ENCODE measurements at regions not wholly inside any gene's neighbourhood (a gene's known extent, or its start where the extent isn't known, plus 50 kb on each side); places are given as distances from the start of the nearest gene placed in this dataset.

- Histone ChIP-seq H3K27me3 (no peaks in the 10 kb centered on the region), H3K27ac (no peak overlapping the region), H3K36me3 (no peaks in the 10 kb centered on the region), H3K9me3 (no peaks in the 10 kb centered on the region), H3K4me1 (peaks cover 0 to 18% (median 0%) of the 10 kb centered on the region in 4 donors), H3K4me3 (no peak overlapping the region)
- 52 to 57% methylated on average over 5 of the region's 5 CpGs for WGBS, 2 donors
- no peak for DNase-seq (ENCODE audit: low spot score in 2 of 2)
- TF ChIP-seq EP300 (IDR thresholded peaks at IDR 0.05) (no peak), POLR2A (IDR thresholded peaks at IDR 0.05) (no peak)
- TF ChIP-seq, protein P1, sequence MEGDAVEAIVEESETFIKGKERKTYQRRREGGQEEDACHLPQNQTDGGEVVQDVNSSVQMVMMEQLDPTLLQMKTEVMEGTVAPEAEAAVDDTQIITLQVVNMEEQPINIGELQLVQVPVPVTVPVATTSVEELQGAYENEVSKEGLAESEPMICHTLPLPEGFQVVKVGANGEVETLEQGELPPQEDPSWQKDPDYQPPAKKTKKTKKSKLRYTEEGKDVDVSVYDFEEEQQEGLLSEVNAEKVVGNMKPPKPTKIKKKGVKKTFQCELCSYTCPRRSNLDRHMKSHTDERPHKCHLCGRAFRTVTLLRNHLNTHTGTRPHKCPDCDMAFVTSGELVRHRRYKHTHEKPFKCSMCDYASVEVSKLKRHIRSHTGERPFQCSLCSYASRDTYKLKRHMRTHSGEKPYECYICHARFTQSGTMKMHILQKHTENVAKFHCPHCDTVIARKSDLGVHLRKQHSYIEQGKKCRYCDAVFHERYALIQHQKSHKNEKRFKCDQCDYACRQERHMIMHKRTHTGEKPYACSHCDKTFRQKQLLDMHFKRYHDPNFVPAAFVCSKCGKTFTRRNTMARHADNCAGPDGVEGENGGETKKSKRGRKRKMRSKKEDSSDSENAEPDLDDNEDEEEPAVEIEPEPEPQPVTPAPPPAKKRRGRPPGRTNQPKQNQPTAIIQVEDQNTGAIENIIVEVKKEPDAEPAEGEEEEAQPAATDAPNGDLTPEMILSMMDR (IDR thresholded peaks at IDR 0.05), result no peak
These were observed 318.7 kb downstream of the SOX4 start for GRCh38 chr6:21912151-21912832.

DNA sequence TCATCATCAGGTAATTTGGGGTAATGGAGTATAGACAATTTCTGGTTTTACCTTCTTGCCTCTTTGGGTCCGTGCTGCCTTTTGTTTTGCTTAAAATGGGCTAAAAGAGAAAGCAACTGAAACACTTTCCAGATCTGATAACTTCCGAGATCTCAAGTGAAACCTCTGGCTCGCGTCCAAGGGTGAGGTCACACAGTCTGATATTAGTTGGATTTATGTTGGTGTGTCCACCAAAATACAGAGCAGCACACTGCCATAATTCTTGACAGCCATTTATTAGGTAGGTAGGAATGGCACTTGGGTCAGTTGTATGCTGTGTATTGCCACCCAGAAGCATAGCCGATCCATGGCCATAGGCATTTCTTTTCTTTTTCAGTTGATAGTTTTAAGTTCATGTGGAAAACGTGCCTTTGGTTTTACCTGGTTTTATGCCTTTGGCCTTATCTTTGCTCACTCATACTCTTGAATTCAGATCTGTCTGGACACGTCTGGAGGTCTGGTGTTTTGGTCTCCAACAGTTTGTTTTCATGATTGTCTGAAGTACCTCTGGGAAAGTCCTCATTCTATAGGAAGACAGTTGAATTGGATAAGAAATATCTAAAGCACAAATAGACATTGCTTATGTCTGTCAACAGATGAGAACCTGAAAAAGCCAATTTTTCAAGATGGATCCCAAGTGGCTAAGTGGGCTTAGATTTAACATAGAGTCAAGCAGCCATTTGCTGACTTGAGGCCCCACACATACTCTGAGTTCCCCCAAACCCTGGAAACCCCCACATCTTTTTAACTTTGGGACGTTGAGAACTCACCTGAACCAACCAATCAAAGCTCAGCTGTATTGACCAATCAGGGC, 320.8 kb downstream of the SOX4 start:
- no peaks in the 10 kb centered on the region for H3K9me3 ChIP-seq
- peak; percentile 45 to 71 for DNase-seq (ENCODE audit: low spot score in 2 of 2)
- no peak overlapping the region for H3K4me3 ChIP-seq
- H3K27ac ChIP-seq, result no peak overlapping the region
- H3K27me3 ChIP-seq, result no peaks in the 10 kb centered on the region
- peaks cover 0 to 18% (median 0%) of the 10 kb centered on the region in 4 donors for H3K4me1 ChIP-seq
- H3K36me3 ChIP-seq, result no peaks in the 10 kb centered on the region
- TF ChIP-seq EP300 (IDR thresholded peaks at IDR 0.05), result no peak
- TF ChIP-seq POLR2A (IDR thresholded peaks at IDR 0.05), result no peak
- TF ChIP-seq, protein P1 (IDR thresholded peaks at IDR 0.05), result no peak
- 40 to 46% methylated on average over 8 of the region's 8 CpGs for WGBS, 2 donors

GRCh38 chr6:21915707-21916260, 322.2 kb downstream of the SOX4 start:
- Histone ChIP-seq H3K4me3 (peak overlapping the region in 2 of 4 donors; percentile 2 to 28), H3K27me3 (no peaks in the 10 kb centered on the region), H3K4me1 (peaks cover 0 to 18% (median 0%) of the 10 kb centered on the region in 4 donors), H3K27ac (peak overlapping the region in 3 of 4 donors; percentile 3 to 56 (median 54)), H3K36me3 (no peaks in the 10 kb centered on the region), H3K9me3 (no peaks in the 10 kb centered on the region)
- no peak for DNase-seq (ENCODE audit: low spot score in 2 of 2)
- TF ChIP-seq EP300 (IDR thresholded peaks at IDR 0.05) (no peak), POLR2A (IDR thresholded peaks at IDR 0.05) (no peak)
- TF ChIP-seq, protein P1 (IDR thresholded peaks at IDR 0.05), result no peak
- WGBS, 2 donors, result 33 to 48% methylated on average over 1 of the region's 1 CpG

DNA sequence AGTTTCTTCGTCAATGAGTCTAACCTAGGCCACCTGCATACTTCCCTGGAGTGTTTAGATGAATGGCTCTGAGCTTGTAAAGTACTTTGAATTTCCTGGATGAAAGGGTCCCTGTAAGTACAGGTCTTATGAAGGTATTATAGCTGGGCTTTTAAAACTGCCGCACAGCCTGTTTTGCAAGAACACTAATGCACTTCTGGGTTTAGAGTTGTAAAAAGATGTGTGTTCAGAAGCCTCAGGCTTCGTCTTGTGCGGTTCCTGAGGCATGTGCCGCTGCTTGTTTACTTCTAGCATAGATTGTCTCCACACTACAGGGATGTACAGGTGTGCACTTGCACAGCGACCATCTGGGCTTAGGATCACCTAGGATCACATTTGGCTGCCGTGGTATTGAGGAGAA, 324.5 kb downstream of the SOX4 start:
- TF ChIP-seq EP300 (IDR thresholded peaks at IDR 0.05) (no peak), POLR2A (IDR thresholded peaks at IDR 0.05) (no peak)
- TF ChIP-seq, protein P1 (IDR thresholded peaks at IDR 0.05), result no peak
- H3K9me3 ChIP-seq, result no peaks in the 10 kb centered on the region
- H3K36me3 ChIP-seq, result no peaks in the 10 kb centered on the region
- 92 to 93% methylated on average over 7 of the region's 7 CpGs for WGBS, 2 donors
- no peak overlapping the region for H3K4me3 ChIP-seq
- H3K27me3 ChIP-seq, result no peaks in the 10 kb centered on the region
- peaks cover 0 to 12% (median 0%) of the 10 kb centered on the region in 4 donors for H3K4me1 ChIP-seq
- H3K27ac ChIP-seq, result no peak overlapping the region
- DNase-seq (ENCODE audit: low spot score in 2 of 2), result no peak

GRCh38 chr6:21918666-21919065, 325.1 kb downstream of the SOX4 start:
- 85 to 88% methylated on average over 4 of the region's 4 CpGs for WGBS, 2 donors
- Histone ChIP-seq H3K9me3 (no peaks in the 10 kb centered on the region), H3K27me3 (no peaks in the 10 kb centered on the region), H3K36me3 (no peaks in the 10 kb centered on the region), H3K4me3 (no peak overlapping the region), H3K27ac (no peak overlapping the region), H3K4me1 (peaks cover 0 to 10% (median 0%) of the 10 kb centered on the region in 4 donors)
- no peak for DNase-seq (ENCODE audit: low spot score in 2 of 2)
- TF ChIP-seq EP300 (IDR thresholded peaks at IDR 0.05), result no peak
- TF ChIP-seq, protein P1 (IDR thresholded peaks at IDR 0.05), result no peak
- no peak for TF ChIP-seq POLR2A (IDR thresholded peaks at IDR 0.05)
